ENCODE measurements at regions not wholly inside any gene's neighbourhood (a gene's known extent, or its start where the extent isn't known, plus 50 kb on each side); places are given as distances from the start of the nearest gene placed in this dataset.

- Histone ChIP-seq H3K27ac (peak overlapping the region; percentile 9 to 31), H3K4me1 (peaks cover 14% of the 10 kb centered on the region), H3K36me3 (ENCODE audit: low read depth, missing control alignments) (no peaks in the 10 kb centered on the region), H3K9me3 (no peaks in the 10 kb centered on the region), H3K27me3 (no peaks in the 10 kb centered on the region), H3K4me3 (no peak overlapping the region)
- WGBS, 2 donors: 65 to 69% methylated on average over 3 of the region's 3 CpGs
- DNase-seq: peak; percentile 15
- TF ChIP-seq CTCF (IDR thresholded peaks at IDR 0.05): no peak
- no peak for TF ChIP-seq POLR2A (IDR thresholded peaks at IDR 0.05)
- intact Hi-C loops (cut with DNase I; ENCODE audit: low total_unique reads): no loop called here
Measured at GRCh38 chr13:76164290-76164689, 528.2 kb downstream of the LMO7 start.

- peak overlapping the region; percentile 18 to 31 for H3K27ac ChIP-seq
- H3K36me3 ChIP-seq (ENCODE audit: low read depth, missing control alignments): no peaks in the 10 kb centered on the region
- no peaks in the 10 kb centered on the region for H3K27me3 ChIP-seq
- peaks cover 14% of the 10 kb centered on the region for H3K4me1 ChIP-seq
- 38 to 49% methylated on average over 2 of the region's 2 CpGs for WGBS, 2 donors
- DNase-seq: no peak
- TF ChIP-seq POLR2A (IDR thresholded peaks at IDR 0.05) (no peak), CTCF (IDR thresholded peaks at IDR 0.05) (no peak)
- H3K9me3 ChIP-seq: no peaks in the 10 kb centered on the region
- intact Hi-C loops (cut with DNase I; ENCODE audit: low total_unique reads): no loop called here
- no peak overlapping the region for H3K4me3 ChIP-seq
Measured at GRCh38 chr13:76163761-76164160, 527.6 kb downstream of the LMO7 start.

- H3K4me3 ChIP-seq: no peak overlapping the region
- no peak for TF ChIP-seq POLR2A (IDR thresholded peaks at IDR 0.05)
- TF ChIP-seq CTCF (IDR thresholded peaks at IDR 0.05): no peak
- peaks cover 12% of the 10 kb centered on the region for H3K4me1 ChIP-seq
- no peaks in the 10 kb centered on the region for H3K36me3 ChIP-seq (ENCODE audit: low read depth, missing control alignments)
- no peak overlapping the region for H3K27ac ChIP-seq
- DNase-seq: peak; percentile 37
- no peaks in the 10 kb centered on the region for H3K27me3 ChIP-seq
- WGBS, 2 donors: 65 to 69% methylated on average over 2 of the region's 2 CpGs
- H3K9me3 ChIP-seq: no peaks in the 10 kb centered on the region
- intact Hi-C loops (cut with DNase I; ENCODE audit: low total_unique reads): no loop called here
Measured at GRCh38 chr13:76160961-76161925, 525.1 kb downstream of the LMO7 start.

GRCh38 chr13:76160506-76160905 is 524.4 kb downstream of the LMO7 start:
- no peak overlapping the region for H3K4me3 ChIP-seq
- no peaks in the 10 kb centered on the region for H3K27me3 ChIP-seq
- no peaks in the 10 kb centered on the region for H3K9me3 ChIP-seq
- H3K4me1 ChIP-seq: peaks cover 5% of the 10 kb centered on the region
- TF ChIP-seq POLR2A (IDR thresholded peaks at IDR 0.05) (no peak), CTCF (IDR thresholded peaks at IDR 0.05) (no peak)
- WGBS, 2 donors: 94% methylated on average over 4 of the region's 4 CpGs
- H3K36me3 ChIP-seq (ENCODE audit: low read depth, missing control alignments): no peaks in the 10 kb centered on the region
- no peak for DNase-seq
- intact Hi-C loops (cut with DNase I; ENCODE audit: low total_unique reads): no loop called here
- no peak overlapping the region for H3K27ac ChIP-seq

- no peak for DNase-seq
- Histone ChIP-seq H3K36me3 (ENCODE audit: low read depth, missing control alignments) (no peaks in the 10 kb centered on the region), H3K4me1 (no peaks in the 10 kb centered on the region), H3K9me3 (no peaks in the 10 kb centered on the region), H3K4me3 (no peak overlapping the region), H3K27me3 (no peaks in the 10 kb centered on the region), H3K27ac (no peak overlapping the region)
- intact Hi-C loops (cut with DNase I; ENCODE audit: low total_unique reads): no loop called here
- TF ChIP-seq POLR2A (IDR thresholded peaks at IDR 0.05): no peak
- TF ChIP-seq CTCF (IDR thresholded peaks at IDR 0.05): no peak
Measured at GRCh38 chr13:76157926-76158325, 521.8 kb downstream of the LMO7 start.

Measured in testis (tissue), 2 donors.